Left ventricle myocardium inferior (tissue), 1 donor: ENCODE measurements at regions not wholly inside any gene's neighbourhood (a gene's known extent, or its start where the extent isn't known, plus 50 kb on each side); places are given as distances from the start of the nearest gene placed in this dataset.
A peak's percentile ranks its signal among the peaks of the same experiment; 100 is the strongest.
"Not testable (repeated sequence)": the region's sequence is repeated elsewhere in the genome, so short reads cannot be mapped to it uniquely, and the experiment has no call there.

Source experiments
- DNase-seq: peaks from one replicate; pipeline ENCODE4 v3.0.0-alpha.2; 2020
- H3K27ac ChIP-seq: fragments of 200-600 bp; replicated peaks from 2 replicates; pipeline ENCODE4 v1.8.0; 2021
- H3K27me3 ChIP-seq: fragments of 200-600 bp; 2 replicates; pipeline ENCODE4 v1.8.0; 2021; ENCODE audit warnings: low read depth
- H3K36me3 ChIP-seq: fragments of 200-600 bp; 2 replicates; pipeline ENCODE4 v1.8.0; 2021
- H3K4me1 ChIP-seq: fragments of 200-600 bp; 2 replicates; pipeline ENCODE4 v1.8.0; 2021
- H3K4me3 ChIP-seq: fragments of 200-600 bp; 2 replicates; pipeline ENCODE4 v1.8.0; 2021; ENCODE audit warnings: mild to moderate bottlenecking, moderate library complexity
- H3K9me3 ChIP-seq: fragments of 200-600 bp; replicated peaks from 2 replicates; pipeline ENCODE4 v1.8.0; 2021
- intact Hi-C: fragments of 100-400 bp; cut with micrococcal nuclease; formaldehyde crosslinking; loops from one replicate; pipeline ENCODE4 v1.11.0; 2022
- TF ChIP-seq, protein P1 (sequence below): fragments of 200-600 bp; IDR thresholded peaks from 2 replicates; pipeline ENCODE4 v1.8.0; 2021; ENCODE audit warnings: antibody characterized with exemption, mild to moderate bottlenecking, borderline replicate concordance
- donor health status: DM: no; HTN: yes; CAD: no; lungs with severe emphysema.

DNA sequence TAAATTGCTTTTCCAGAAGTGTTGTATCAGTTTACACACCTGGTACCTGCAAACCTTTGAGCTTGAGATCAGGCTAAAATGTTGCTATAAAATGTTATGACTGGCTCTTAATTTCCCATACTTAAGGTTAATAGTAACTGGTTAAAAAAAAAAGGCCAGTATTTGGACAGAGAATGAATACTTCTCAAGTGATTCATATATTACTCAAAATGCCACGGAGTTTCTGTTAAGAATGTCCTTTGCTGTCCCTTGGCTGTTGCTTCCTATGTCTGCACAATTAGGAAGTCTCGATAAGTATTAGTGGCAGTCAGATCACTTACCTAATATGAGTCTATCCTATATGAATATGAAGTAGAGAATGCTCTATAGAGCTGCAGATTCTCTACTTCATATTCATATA, 232.2 kb upstream of the IGFBP7 start:
- intact Hi-C loops = no loop called here
- no peaks in the 10 kb centered on the region for H3K9me3 ChIP-seq
- no peak for DNase-seq
- TF ChIP-seq, protein P1, sequence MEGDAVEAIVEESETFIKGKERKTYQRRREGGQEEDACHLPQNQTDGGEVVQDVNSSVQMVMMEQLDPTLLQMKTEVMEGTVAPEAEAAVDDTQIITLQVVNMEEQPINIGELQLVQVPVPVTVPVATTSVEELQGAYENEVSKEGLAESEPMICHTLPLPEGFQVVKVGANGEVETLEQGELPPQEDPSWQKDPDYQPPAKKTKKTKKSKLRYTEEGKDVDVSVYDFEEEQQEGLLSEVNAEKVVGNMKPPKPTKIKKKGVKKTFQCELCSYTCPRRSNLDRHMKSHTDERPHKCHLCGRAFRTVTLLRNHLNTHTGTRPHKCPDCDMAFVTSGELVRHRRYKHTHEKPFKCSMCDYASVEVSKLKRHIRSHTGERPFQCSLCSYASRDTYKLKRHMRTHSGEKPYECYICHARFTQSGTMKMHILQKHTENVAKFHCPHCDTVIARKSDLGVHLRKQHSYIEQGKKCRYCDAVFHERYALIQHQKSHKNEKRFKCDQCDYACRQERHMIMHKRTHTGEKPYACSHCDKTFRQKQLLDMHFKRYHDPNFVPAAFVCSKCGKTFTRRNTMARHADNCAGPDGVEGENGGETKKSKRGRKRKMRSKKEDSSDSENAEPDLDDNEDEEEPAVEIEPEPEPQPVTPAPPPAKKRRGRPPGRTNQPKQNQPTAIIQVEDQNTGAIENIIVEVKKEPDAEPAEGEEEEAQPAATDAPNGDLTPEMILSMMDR = no peak
- no peaks in the 10 kb centered on the region for H3K27me3 ChIP-seq
- no peaks in the 10 kb centered on the region for H3K4me1 ChIP-seq
- H3K27ac ChIP-seq = no peak overlapping the region
- no peak overlapping the region for H3K4me3 ChIP-seq
- no peaks in the 10 kb centered on the region for H3K36me3 ChIP-seq

DNA sequence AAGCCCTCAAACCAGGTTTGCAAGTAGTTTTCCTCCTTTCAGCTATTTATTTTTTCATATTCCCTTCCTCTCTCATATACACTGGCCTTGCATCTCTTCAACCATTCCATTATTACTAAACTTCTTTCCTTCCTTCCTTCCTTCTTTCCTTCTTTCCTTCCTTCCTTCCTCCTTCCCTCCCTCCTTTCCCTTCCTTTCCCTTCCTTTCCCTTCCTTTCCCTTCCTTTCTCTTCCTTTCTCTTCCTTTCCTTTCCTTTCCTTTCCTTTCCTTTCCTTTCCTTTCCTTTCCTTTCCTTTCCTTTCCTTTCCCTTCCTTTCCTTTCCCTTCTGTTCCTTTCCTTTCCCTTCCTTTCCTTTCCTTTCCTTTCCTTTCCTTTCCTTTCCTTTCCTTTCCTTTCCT, 228.7 kb upstream of the IGFBP7 start:
- H3K4me1 ChIP-seq, H3K9me3 ChIP-seq, H3K27me3 ChIP-seq, H3K27ac ChIP-seq, H3K4me3 ChIP-seq, DNase-seq, intact Hi-C loops, H3K36me3 ChIP-seq: not testable (repeated sequence)

DNA sequence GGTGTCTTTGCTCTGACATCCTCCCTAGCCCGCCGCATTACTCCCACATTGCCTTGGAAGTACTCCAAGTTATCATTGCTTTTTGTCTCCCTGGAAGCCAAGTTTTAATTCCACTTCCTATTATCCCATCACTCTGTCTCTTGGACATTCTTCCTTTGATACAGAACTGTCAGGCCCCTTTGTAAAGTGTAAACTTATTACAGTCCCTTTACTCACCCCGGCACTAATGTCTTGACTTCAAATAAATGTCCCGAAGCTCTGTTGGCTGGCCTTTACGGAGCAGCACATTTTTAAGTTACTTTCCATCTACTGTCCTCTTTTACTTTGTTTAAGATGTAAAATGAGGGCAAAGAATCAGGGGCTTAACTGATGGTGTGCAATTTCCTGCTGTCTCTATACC, 223.5 kb upstream of the IGFBP7 start:
- H3K4me3 ChIP-seq = no peak overlapping the region
- no peaks in the 10 kb centered on the region for H3K27me3 ChIP-seq
- no peak overlapping the region for H3K27ac ChIP-seq
- no peak for DNase-seq
- H3K4me1 ChIP-seq = peaks cover 29% of the 10 kb centered on the region
- H3K9me3 ChIP-seq = no peaks in the 10 kb centered on the region
- intact Hi-C loops = no loop called here
- no peaks in the 10 kb centered on the region for H3K36me3 ChIP-seq
- TF ChIP-seq, protein P1 = no peak

DNA sequence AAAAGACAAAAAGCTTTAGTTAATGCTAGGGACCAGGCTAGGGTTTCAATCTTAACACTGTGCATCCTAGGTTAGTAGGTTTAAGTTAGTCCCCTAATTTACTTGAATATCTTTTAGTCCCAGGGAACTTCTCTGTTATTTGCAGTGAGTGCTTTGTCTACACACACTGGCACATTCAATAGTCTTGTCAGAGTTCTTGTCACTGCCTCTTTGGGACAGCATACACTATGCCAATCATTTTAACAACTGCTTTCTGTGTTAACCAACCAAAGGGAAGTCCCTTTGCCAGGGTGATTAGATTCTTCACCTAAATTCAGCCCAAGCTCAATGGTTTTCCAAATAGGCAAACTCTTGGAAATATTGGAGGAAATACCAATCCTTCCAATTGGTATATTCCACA, 221.8 kb upstream of the IGFBP7 start:
- Histone ChIP-seq H3K27me3 (no peaks in the 10 kb centered on the region), H3K4me1 (peaks cover 29% of the 10 kb centered on the region), H3K9me3 (no peaks in the 10 kb centered on the region), H3K27ac (no peak overlapping the region), H3K4me3 (no peak overlapping the region), H3K36me3 (no peaks in the 10 kb centered on the region)
- TF ChIP-seq, protein P1 = no peak
- intact Hi-C loops = no loop called here
- DNase-seq = no peak

DNA sequence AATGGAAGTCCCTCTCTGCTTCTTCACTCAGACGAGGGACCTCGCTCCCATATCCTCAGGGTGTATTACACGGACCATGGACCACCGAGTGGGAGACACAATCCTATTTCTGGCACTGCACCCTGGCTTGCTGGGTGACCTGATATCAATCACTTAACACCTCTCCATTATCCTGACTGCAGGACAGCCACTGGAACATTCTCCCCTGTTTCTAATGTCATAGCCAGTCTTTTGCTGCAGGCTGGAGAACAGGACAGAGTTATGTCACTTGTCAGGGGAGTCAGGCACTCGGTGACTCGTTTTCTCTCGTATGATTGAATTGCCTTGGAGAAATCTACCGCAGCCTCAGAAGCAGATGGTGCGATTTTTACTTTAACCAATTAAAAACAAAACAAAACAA, 219.1 kb upstream of the IGFBP7 start:
- Histone ChIP-seq H3K4me1 (peaks cover 36% of the 10 kb centered on the region), H3K27me3 (no peaks in the 10 kb centered on the region), H3K27ac (peak overlapping the region; percentile 61), H3K9me3 (no peaks in the 10 kb centered on the region), H3K4me3 (no peak overlapping the region), H3K36me3 (no peaks in the 10 kb centered on the region)
- TF ChIP-seq, protein P1 = no peak
- intact Hi-C loops = no loop called here
- DNase-seq = no peak

DNA sequence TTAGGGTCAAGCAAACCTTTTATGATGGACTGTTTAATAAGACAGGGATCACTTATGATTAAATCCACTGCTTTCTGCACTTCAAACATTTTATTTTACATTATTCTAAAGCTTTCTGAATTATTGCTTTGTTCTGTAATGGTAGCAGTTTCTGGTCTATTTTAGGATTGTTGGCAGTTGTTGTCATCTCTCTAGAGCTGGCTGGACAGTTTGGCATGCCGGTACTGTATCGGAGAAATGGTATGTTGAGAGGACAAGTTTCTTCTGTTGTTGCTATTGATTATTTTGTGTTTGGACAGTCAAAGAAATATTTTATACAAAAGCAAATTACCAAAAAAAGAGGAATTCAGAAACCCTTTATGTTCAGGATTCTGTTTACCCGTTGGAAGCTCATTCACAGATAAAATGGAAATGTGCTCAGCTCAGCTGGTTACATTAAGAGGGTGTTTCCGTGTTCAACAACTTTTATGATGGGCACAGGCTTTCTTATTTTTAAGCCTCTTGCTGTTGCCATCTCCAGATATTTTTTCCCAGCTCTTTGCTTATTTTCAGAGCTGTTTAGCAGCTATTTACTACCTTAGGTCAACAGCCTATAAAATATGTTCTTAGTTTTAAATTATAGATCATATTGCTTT, 214.6 kb upstream of the IGFBP7 start:
- H3K36me3 ChIP-seq = no peaks in the 10 kb centered on the region
- intact Hi-C loops = no loop called here
- H3K27ac ChIP-seq = peak overlapping the region; percentile 39
- no peaks in the 10 kb centered on the region for H3K9me3 ChIP-seq
- H3K27me3 ChIP-seq = no peaks in the 10 kb centered on the region
- peaks cover 16% of the 10 kb centered on the region for H3K4me1 ChIP-seq
- peak overlapping the region; percentile 26 for H3K4me3 ChIP-seq
- DNase-seq = no peak
- TF ChIP-seq, protein P1 = no peak
